ENCODE measurements at regions not wholly inside any gene's neighbourhood (a gene's known extent, or its start where the extent isn't known, plus 50 kb on each side); places are given as distances from the start of the nearest gene placed in this dataset.

DNA sequence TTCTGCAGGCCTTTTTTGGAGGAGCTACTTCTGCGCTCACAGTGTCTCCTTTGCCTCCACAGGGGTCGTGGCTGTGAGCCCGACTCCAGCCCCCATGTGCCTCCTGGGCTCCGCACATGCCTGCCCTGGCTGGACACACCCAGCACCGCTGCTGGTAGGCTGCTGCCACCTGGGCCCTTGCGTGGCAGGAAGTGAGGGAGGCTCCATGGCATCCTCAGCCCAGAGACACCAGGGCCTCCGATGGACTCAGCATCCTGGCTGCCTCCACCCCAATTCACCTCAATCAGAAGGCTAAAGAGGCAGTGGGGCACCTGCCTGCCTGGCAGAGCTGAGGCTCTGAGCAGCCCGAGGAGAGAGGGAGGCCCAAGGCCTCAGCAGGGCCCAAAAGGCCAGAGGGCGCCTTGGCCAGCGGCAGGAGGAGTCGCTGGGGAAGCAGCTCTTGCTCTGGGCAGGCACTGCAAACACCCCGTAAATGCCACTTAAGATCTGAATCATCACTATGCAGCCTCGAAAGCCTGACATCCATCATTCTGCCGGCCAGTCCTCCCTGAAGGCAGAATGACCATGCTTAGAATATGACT lies 68.3 kb upstream of the OTOS start:
- H3K9ac ChIP-seq (ENCODE audit: low read depth, low read length): no peak overlapping the region
- no peaks in the 10 kb centered on the region for H3K79me2 ChIP-seq (ENCODE audit: insufficient read depth, low read length)
- DNase-seq (no peak), ATAC-seq (ENCODE audit: insufficient read depth, low read depth) (no peak; the same call in 2 of the 3 replicates)
- no peaks in the 10 kb centered on the region for H3K9me3 ChIP-seq (ENCODE audit: insufficient read depth, low read length, severe bottlenecking)
- no peak overlapping the region for H3K27ac ChIP-seq (ENCODE audit: low read length)
- H2AFZ ChIP-seq (ENCODE audit: low read depth, low read length): no peak overlapping the region
- TF ChIP-seq, protein P1, sequence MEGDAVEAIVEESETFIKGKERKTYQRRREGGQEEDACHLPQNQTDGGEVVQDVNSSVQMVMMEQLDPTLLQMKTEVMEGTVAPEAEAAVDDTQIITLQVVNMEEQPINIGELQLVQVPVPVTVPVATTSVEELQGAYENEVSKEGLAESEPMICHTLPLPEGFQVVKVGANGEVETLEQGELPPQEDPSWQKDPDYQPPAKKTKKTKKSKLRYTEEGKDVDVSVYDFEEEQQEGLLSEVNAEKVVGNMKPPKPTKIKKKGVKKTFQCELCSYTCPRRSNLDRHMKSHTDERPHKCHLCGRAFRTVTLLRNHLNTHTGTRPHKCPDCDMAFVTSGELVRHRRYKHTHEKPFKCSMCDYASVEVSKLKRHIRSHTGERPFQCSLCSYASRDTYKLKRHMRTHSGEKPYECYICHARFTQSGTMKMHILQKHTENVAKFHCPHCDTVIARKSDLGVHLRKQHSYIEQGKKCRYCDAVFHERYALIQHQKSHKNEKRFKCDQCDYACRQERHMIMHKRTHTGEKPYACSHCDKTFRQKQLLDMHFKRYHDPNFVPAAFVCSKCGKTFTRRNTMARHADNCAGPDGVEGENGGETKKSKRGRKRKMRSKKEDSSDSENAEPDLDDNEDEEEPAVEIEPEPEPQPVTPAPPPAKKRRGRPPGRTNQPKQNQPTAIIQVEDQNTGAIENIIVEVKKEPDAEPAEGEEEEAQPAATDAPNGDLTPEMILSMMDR (IDR thresholded peaks at IDR 0.05; ENCODE audit: borderline replicate concordance, extremely low read depth, low read length, poor library complexity, severe bottlenecking): no peak
- TF ChIP-seq EZH2 (IDR thresholded peaks at IDR 0.05; ENCODE audit: borderline replicate concordance, low read depth, low read length, severe bottlenecking): no peak
- no peaks in the 10 kb centered on the region for H3K36me3 ChIP-seq (ENCODE audit: insufficient read depth, low read length)
- no peak overlapping the region for H3K4me2 ChIP-seq (ENCODE audit: insufficient read depth, low read length)
- H4K20me1 ChIP-seq (ENCODE audit: insufficient read depth, low read length): peaks cover 3% of the 10 kb centered on the region; the same call in 1 of the 2 replicates
- H3K4me1 ChIP-seq (ENCODE audit: insufficient read depth, low read length): no peaks in the 10 kb centered on the region
- peaks cover 3% of the 10 kb centered on the region for H3K27me3 ChIP-seq (ENCODE audit: insufficient read depth, low read length, poor library complexity)
- H3K4me3 ChIP-seq (ENCODE audit: low read depth in 1 of 2, low read length in 2 of 2): no peak overlapping the region

DNA sequence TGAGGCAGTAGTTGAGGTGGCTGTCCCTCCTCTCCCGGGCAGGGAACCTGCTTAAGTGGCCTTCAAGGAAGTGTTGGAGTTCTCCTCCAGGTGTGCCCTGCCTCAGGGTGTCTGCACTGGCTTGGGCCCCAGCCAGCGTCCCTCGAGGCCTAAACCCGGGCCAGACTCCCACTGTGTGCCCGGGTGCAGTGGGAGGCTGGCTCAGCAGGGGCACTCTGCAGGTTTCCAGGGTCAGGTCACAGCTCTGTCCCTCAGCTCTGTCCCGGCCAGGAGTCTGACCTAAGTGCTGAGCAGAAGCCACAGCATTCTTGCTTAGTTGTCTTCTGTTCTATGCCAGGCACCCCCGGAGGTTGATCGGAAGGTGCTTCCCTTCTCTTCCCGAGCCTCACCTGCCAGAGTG lies 69.0 kb upstream of the OTOS start:
- Histone ChIP-seq H3K36me3 (ENCODE audit: insufficient read depth, low read length) (no peaks in the 10 kb centered on the region), H3K4me2 (ENCODE audit: insufficient read depth, low read length) (no peak overlapping the region), H4K20me1 (ENCODE audit: insufficient read depth, low read length) (peaks cover 3% of the 10 kb centered on the region; the same call in 1 of the 2 replicates), H2AFZ (ENCODE audit: low read depth, low read length) (no peak overlapping the region), H3K9ac (ENCODE audit: low read depth, low read length) (no peak overlapping the region), H3K9me3 (ENCODE audit: insufficient read depth, low read length, severe bottlenecking) (no peaks in the 10 kb centered on the region), H3K27ac (ENCODE audit: low read length) (no peak overlapping the region), H3K4me3 (ENCODE audit: low read depth in 1 of 2, low read length in 2 of 2) (no peak overlapping the region), H3K27me3 (ENCODE audit: insufficient read depth, low read length, poor library complexity) (no peaks in the 10 kb centered on the region), H3K4me1 (ENCODE audit: insufficient read depth, low read length) (no peaks in the 10 kb centered on the region), H3K79me2 (ENCODE audit: insufficient read depth, low read length) (no peaks in the 10 kb centered on the region)
- ATAC-seq (ENCODE audit: insufficient read depth, low read depth) (no peak), DNase-seq (no peak)
- TF ChIP-seq EZH2 (IDR thresholded peaks at IDR 0.05; ENCODE audit: borderline replicate concordance, low read depth, low read length, severe bottlenecking): no peak
- TF ChIP-seq, protein P1 (IDR thresholded peaks at IDR 0.05; ENCODE audit: borderline replicate concordance, extremely low read depth, low read length, poor library complexity, severe bottlenecking): no peak

DNA sequence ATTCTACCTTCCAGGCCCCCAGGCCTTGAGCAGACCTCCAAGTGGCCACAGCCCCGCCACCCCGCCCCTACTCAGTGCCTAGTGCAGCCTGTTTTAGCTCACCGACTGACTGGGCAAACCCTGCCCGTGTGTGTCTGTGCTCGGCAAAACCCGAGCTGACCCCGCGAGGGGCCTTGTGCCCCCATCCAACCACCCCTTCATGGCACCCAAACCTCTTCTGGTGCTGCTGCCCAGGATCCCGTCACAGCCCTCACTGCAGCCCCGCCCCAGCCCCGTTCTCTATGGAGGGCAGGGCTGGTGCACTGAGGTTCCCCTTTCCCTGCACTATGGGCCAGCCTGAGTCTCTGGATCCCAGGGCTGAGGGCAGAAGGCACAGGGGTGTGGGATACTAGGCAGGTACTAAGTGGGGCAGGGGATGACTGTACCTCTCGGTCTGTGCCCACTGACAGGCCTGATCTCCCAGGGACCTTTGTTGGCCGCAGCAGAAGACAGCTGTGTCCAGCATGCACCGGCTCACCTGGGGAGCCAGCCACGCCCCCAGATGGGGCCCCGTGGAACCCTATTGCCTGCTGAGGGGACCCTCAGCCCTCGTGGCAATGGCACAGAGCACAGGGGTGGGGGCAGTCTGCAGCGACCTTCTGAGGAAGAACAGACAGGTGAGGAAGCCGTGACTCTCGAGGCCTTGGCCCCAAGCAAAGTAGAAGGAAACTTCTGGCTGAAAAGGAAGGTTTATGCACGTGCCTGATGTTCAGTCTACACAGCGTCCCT lies 69.9 kb upstream of the OTOS start:
- Histone ChIP-seq H3K9ac (ENCODE audit: low read depth, low read length) (no peak overlapping the region), H3K4me2 (ENCODE audit: insufficient read depth, low read length) (no peak overlapping the region), H3K4me3 (ENCODE audit: low read depth in 1 of 2, low read length in 2 of 2) (no peak overlapping the region), H4K20me1 (ENCODE audit: insufficient read depth, low read length) (peaks cover 3% of the 10 kb centered on the region; the same call in 1 of the 2 replicates), H3K27me3 (ENCODE audit: insufficient read depth, low read length, poor library complexity) (no peaks in the 10 kb centered on the region), H3K79me2 (ENCODE audit: insufficient read depth, low read length) (no peaks in the 10 kb centered on the region), H3K9me3 (ENCODE audit: insufficient read depth, low read length, severe bottlenecking) (no peaks in the 10 kb centered on the region), H3K4me1 (ENCODE audit: insufficient read depth, low read length) (no peaks in the 10 kb centered on the region), H2AFZ (ENCODE audit: low read depth, low read length) (no peak overlapping the region), H3K27ac (ENCODE audit: low read length) (no peak overlapping the region), H3K36me3 (ENCODE audit: insufficient read depth, low read length) (no peaks in the 10 kb centered on the region)
- TF ChIP-seq, protein P1 (IDR thresholded peaks at IDR 0.05; ENCODE audit: borderline replicate concordance, extremely low read depth, low read length, poor library complexity, severe bottlenecking): no peak
- no peak for TF ChIP-seq EZH2 (IDR thresholded peaks at IDR 0.05; ENCODE audit: borderline replicate concordance, low read depth, low read length, severe bottlenecking)
- no peak for DNase-seq
- no peak for ATAC-seq (ENCODE audit: insufficient read depth, low read depth)
